ENCODE measurements at regions not wholly inside any gene's neighbourhood (a gene's known extent, or its start where the extent isn't known, plus 50 kb on each side); places are given as distances from the start of the nearest gene placed in this dataset.

GRCh38 chr10:36163827-36164226 lies 521.7 kb upstream of the FZD8 start:
- no peaks in the 10 kb centered on the region for H3K4me1 ChIP-seq (ENCODE audit: control insufficient read depth in 2 of 2, insufficient read depth in 1 of 2, low read depth in 1 of 2, low read length in 2 of 2)
- H2BK12ac ChIP-seq (ENCODE audit: low read length), result no peak overlapping the region
- no peaks in the 10 kb centered on the region for H3K79me1 ChIP-seq (ENCODE audit: low read depth, low read length)
- no peak overlapping the region for H2BK5ac ChIP-seq (ENCODE audit: low read length)
- H3K27ac ChIP-seq (replicated peaks; ENCODE audit: low read length), result no peak overlapping the region
- no peak overlapping the region for H3K4me3 ChIP-seq (ENCODE audit: low read length in 2 of 2)
- H4K8ac ChIP-seq (ENCODE audit: low read depth, low read length), result no peak overlapping the region
- no peak overlapping the region for H3K18ac ChIP-seq (ENCODE audit: low read length)
- H3K9me3 ChIP-seq (replicated peaks in 1 of 2; ENCODE audit: control insufficient read depth in 2 of 2, insufficient read depth in 1 of 2, low read depth in 1 of 2, low read length in 2 of 2), result peaks cover 0 to 2% of the 10 kb centered on the region in 2 donors
- H3K36me3 ChIP-seq (replicated peaks in 1 of 2; ENCODE audit: control insufficient read depth in 2 of 2, insufficient read depth in 2 of 2, low read length in 2 of 2), result no peaks in the 10 kb centered on the region
- no peak overlapping the region for H3K9ac ChIP-seq (ENCODE audit: low read depth, low read length, poor library complexity)
- H3K4me2 ChIP-seq (ENCODE audit: insufficient read depth, low read length, poor library complexity, severe bottlenecking), result no peak overlapping the region
- no peak overlapping the region for H3K14ac ChIP-seq (ENCODE audit: low read length)
- no peak overlapping the region for H2BK120ac ChIP-seq (ENCODE audit: low read depth, low read length)
- H3K27me3 ChIP-seq (ENCODE audit: control insufficient read depth in 3 of 3, insufficient read depth in 3 of 3, low read depth in 1 of 3, low read length in 3 of 3), result no peaks in the 10 kb centered on the region
- H2AK5ac ChIP-seq (ENCODE audit: low read depth, low read length), result no peak overlapping the region
- WGBS, 2 donors (ENCODE audit: extremely low coverage in 2 of 2, insufficient read length in 2 of 2, insufficient replicate concordance in 1 of 2), result no CpG with 5 or more reads among the region's 2 CpGs
- no peak overlapping the region for H3K23ac ChIP-seq (ENCODE audit: low read depth, low read length, poor library complexity)
- no peak overlapping the region for H4K91ac ChIP-seq (ENCODE audit: low read depth, low read length, poor library complexity)
- no peak overlapping the region for H2BK15ac ChIP-seq (ENCODE audit: low read length)
- DNase-seq (ENCODE audit: low spot score), result no peak
- no peak overlapping the region for H2AFZ ChIP-seq (ENCODE audit: low read length)
- H3K4ac ChIP-seq (ENCODE audit: low read length), result no peak overlapping the region

DNA sequence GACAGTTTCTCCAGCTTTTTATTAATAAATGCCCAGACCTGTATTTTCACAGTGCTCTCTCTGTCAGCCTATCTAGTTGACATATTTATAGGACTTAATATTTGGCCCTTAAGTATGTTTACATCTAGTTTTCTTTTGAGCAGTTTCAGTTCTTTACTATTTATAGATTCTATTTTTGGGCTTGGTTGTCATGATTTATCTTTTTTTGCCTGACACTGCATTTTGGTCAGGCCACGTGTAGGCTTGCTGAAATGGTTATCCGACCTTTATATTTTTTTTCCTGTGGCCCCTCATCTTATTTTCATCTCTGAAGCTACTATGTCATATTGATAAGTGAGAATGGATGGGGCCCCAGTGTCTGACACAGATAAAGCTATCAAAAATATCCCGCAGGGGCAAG lies 515.4 kb upstream of the FZD8 start:
- Histone ChIP-seq H2AK5ac (ENCODE audit: low read depth, low read length) (no peak overlapping the region), H3K27ac (replicated peaks; ENCODE audit: low read length) (no peak overlapping the region), H3K9me3 (replicated peaks in 1 of 2; ENCODE audit: control insufficient read depth in 2 of 2, insufficient read depth in 1 of 2, low read depth in 1 of 2, low read length in 2 of 2) (peaks cover 0 to 2% of the 10 kb centered on the region in 2 donors), H2BK12ac (ENCODE audit: low read length) (no peak overlapping the region), H2BK120ac (ENCODE audit: low read depth, low read length) (no peak overlapping the region), H3K79me1 (ENCODE audit: low read depth, low read length) (no peaks in the 10 kb centered on the region), H3K4me2 (ENCODE audit: insufficient read depth, low read length, poor library complexity, severe bottlenecking) (no peak overlapping the region), H3K4me3 (ENCODE audit: low read length in 2 of 2) (no peak overlapping the region), H3K18ac (ENCODE audit: low read length) (no peak overlapping the region), H3K4me1 (ENCODE audit: control insufficient read depth in 2 of 2, insufficient read depth in 1 of 2, low read depth in 1 of 2, low read length in 2 of 2) (peaks cover 0 to 1% of the 10 kb centered on the region in 2 donors), H4K8ac (ENCODE audit: low read depth, low read length) (no peak overlapping the region), H3K4ac (ENCODE audit: low read length) (no peak overlapping the region), H3K23ac (ENCODE audit: low read depth, low read length, poor library complexity) (no peak overlapping the region), H2BK5ac (ENCODE audit: low read length) (no peak overlapping the region), H4K91ac (ENCODE audit: low read depth, low read length, poor library complexity) (no peak overlapping the region), H3K27me3 (ENCODE audit: control insufficient read depth in 3 of 3, insufficient read depth in 3 of 3, low read depth in 1 of 3, low read length in 3 of 3) (no peaks in the 10 kb centered on the region), H3K14ac (ENCODE audit: low read length) (no peak overlapping the region), H2BK15ac (ENCODE audit: low read length) (no peak overlapping the region), H3K36me3 (replicated peaks in 1 of 2; ENCODE audit: control insufficient read depth in 2 of 2, insufficient read depth in 2 of 2, low read length in 2 of 2) (no peaks in the 10 kb centered on the region), H2AFZ (ENCODE audit: low read length) (no peak overlapping the region), H3K9ac (ENCODE audit: low read depth, low read length, poor library complexity) (no peak overlapping the region)
- WGBS, 2 donors (ENCODE audit: extremely low coverage in 2 of 2, insufficient read length in 2 of 2, insufficient replicate concordance in 1 of 2), result no CpG with 5 or more reads among the region's 3 CpGs
- no peak for DNase-seq (ENCODE audit: low spot score)

DNA sequence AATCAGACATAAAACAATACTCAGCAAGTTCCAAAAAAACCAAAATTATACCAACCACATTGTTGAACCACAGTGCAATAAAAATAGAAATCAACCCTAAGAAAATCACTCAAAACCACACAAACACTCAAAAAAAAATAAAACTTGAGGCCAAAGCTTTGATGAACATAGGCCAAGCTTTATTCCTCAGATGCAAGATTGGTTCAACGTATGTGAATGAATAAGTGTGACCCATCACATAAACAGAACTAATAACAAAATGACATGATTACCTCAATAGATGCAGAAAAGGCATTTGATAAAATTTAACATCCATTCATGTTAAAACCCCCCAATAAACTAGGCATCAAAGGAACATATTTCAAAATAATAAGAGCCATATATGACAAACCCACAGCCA lies 506.1 kb upstream of the FZD8 start:
- Histone ChIP-seq H2AFZ (ENCODE audit: low read length) (no peak overlapping the region), H3K4me1 (ENCODE audit: control insufficient read depth in 2 of 2, insufficient read depth in 1 of 2, low read depth in 1 of 2, low read length in 2 of 2) (peaks cover 0 to 4% of the 10 kb centered on the region in 2 donors), H3K9ac (ENCODE audit: low read depth, low read length, poor library complexity) (no peak overlapping the region), H2AK5ac (ENCODE audit: low read depth, low read length) (no peak overlapping the region), H3K4me2 (ENCODE audit: insufficient read depth, low read length, poor library complexity, severe bottlenecking) (no peak overlapping the region), H3K27me3 (ENCODE audit: control insufficient read depth in 3 of 3, insufficient read depth in 3 of 3, low read depth in 1 of 3, low read length in 3 of 3) (no peaks in the 10 kb centered on the region), H3K4me3 (ENCODE audit: low read length in 2 of 2) (no peak overlapping the region), H3K9me3 (replicated peaks in 1 of 2; ENCODE audit: control insufficient read depth in 2 of 2, insufficient read depth in 1 of 2, low read depth in 1 of 2, low read length in 2 of 2) (peaks cover 0 to 2% of the 10 kb centered on the region in 2 donors), H3K4ac (ENCODE audit: low read length) (no peak overlapping the region), H4K8ac (ENCODE audit: low read depth, low read length) (no peak overlapping the region), H2BK12ac (ENCODE audit: low read length) (no peak overlapping the region), H3K27ac (replicated peaks; ENCODE audit: low read length) (no peak overlapping the region), H4K91ac (ENCODE audit: low read depth, low read length, poor library complexity) (no peak overlapping the region), H2BK15ac (ENCODE audit: low read length) (no peak overlapping the region), H2BK120ac (ENCODE audit: low read depth, low read length) (no peak overlapping the region), H3K14ac (ENCODE audit: low read length) (no peak overlapping the region), H3K79me1 (ENCODE audit: low read depth, low read length) (no peaks in the 10 kb centered on the region), H2BK5ac (ENCODE audit: low read length) (no peak overlapping the region), H3K23ac (ENCODE audit: low read depth, low read length, poor library complexity) (no peak overlapping the region), H3K36me3 (replicated peaks in 1 of 2; ENCODE audit: control insufficient read depth in 2 of 2, insufficient read depth in 2 of 2, low read length in 2 of 2) (no peaks in the 10 kb centered on the region), H3K18ac (ENCODE audit: low read length) (no peak overlapping the region)
- DNase-seq (ENCODE audit: low spot score), result no peak
- WGBS, 2 donors (ENCODE audit: extremely low coverage in 2 of 2, insufficient read length in 2 of 2, insufficient replicate concordance in 1 of 2), result no CpG with 5 or more reads among the region's 1 CpG

- no peaks in the 10 kb centered on the region for H3K27me3 ChIP-seq (ENCODE audit: control insufficient read depth in 3 of 3, insufficient read depth in 3 of 3, low read depth in 1 of 3, low read length in 3 of 3)
- H2BK120ac ChIP-seq (ENCODE audit: low read depth, low read length), result no peak overlapping the region
- H3K4ac ChIP-seq (ENCODE audit: low read length), result no peak overlapping the region
- no peak overlapping the region for H2BK15ac ChIP-seq (ENCODE audit: low read length)
- no peak overlapping the region for H2AK5ac ChIP-seq (ENCODE audit: low read depth, low read length)
- no peak overlapping the region for H3K4me2 ChIP-seq (ENCODE audit: insufficient read depth, low read length, poor library complexity, severe bottlenecking)
- no peak for DNase-seq (ENCODE audit: low spot score)
- no peaks in the 10 kb centered on the region for H3K79me1 ChIP-seq (ENCODE audit: low read depth, low read length)
- H3K18ac ChIP-seq (ENCODE audit: low read length), result no peak overlapping the region
- no peak overlapping the region for H2BK12ac ChIP-seq (ENCODE audit: low read length)
- peaks cover 0 to 2% of the 10 kb centered on the region in 2 donors for H3K9me3 ChIP-seq (replicated peaks in 1 of 2; ENCODE audit: control insufficient read depth in 2 of 2, insufficient read depth in 1 of 2, low read depth in 1 of 2, low read length in 2 of 2)
- no peak overlapping the region for H3K27ac ChIP-seq (replicated peaks; ENCODE audit: low read length)
- no peak overlapping the region for H3K23ac ChIP-seq (ENCODE audit: low read depth, low read length, poor library complexity)
- no peaks in the 10 kb centered on the region for H3K36me3 ChIP-seq (replicated peaks in 1 of 2; ENCODE audit: control insufficient read depth in 2 of 2, insufficient read depth in 2 of 2, low read length in 2 of 2)
- no peak overlapping the region for H3K4me3 ChIP-seq (ENCODE audit: low read length in 2 of 2)
- H4K8ac ChIP-seq (ENCODE audit: low read depth, low read length), result no peak overlapping the region
- H4K91ac ChIP-seq (ENCODE audit: low read depth, low read length, poor library complexity), result no peak overlapping the region
- H3K9ac ChIP-seq (ENCODE audit: low read depth, low read length, poor library complexity), result no peak overlapping the region
- no peak overlapping the region for H2AFZ ChIP-seq (ENCODE audit: low read length)
- no peak overlapping the region for H2BK5ac ChIP-seq (ENCODE audit: low read length)
- peaks cover 0 to 3% of the 10 kb centered on the region in 2 donors for H3K4me1 ChIP-seq (ENCODE audit: control insufficient read depth in 2 of 2, insufficient read depth in 1 of 2, low read depth in 1 of 2, low read length in 2 of 2)
- no peak overlapping the region for H3K14ac ChIP-seq (ENCODE audit: low read length)
Measured at GRCh38 chr10:36147529-36147928, 505.4 kb upstream of the FZD8 start.

Measured in neuronal stem cell (in vitro differentiated cells).